ENCODE measurements at regions not wholly inside any gene's neighbourhood (a gene's known extent, or its start where the extent isn't known, plus 50 kb on each side); places are given as distances from the start of the nearest gene placed in this dataset.

DNA sequence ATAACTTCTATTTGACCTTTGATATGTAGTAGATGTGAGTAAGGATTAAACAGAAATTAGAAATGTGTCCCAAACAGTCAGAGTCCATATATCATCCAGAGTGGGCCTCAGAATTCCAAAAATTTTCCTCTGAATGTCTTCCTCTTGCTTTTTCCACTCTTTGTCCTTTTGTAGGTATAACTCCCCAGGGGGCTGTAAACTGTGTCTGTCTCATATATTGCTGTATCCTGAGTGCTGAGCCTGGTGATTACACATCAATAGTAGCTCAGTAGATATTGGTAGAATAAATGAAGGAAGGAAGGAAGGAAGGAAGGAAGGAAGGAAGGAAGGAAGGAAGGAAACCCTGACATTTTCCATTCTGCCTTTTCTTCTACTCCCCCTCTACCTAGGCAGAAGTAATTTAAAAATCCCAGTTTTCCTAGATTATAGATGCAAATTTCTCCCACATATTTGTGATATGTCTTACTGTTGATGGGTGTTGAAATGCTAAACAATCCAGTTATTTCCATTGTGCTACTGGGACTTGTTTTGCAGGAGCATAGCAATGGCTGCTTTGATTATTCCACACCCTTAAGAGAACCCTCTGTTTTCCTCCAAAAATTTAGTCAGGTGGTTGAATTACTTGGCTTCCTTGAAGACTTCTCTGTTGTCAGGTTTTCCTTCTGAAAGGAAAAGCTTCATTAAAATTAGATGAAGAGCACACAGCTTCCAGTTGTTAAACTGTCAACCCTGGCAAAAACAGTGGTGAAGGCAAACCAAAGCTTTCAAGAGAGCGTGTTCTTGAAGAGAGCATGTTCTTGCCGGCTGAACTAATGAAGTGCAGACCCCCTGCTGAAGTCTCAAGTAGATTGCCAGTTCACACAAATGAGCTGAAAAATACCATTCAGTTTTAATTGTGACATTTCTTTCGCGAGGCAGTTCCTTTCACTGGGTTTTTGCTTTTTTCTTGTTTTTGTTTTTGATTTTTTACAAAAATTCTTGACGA, 147.8 kb downstream of the KCNE4 start:
- POLR2A ChIA-PET (ENCODE audit: partially characterized antibody) = no interaction called here
- intact Hi-C loops (cut with micrococcal nuclease) = no loop called here
- no peaks in the 10 kb centered on the region for H3K36me3 ChIP-seq (ENCODE audit: insufficient read depth, low read length)

DNA sequence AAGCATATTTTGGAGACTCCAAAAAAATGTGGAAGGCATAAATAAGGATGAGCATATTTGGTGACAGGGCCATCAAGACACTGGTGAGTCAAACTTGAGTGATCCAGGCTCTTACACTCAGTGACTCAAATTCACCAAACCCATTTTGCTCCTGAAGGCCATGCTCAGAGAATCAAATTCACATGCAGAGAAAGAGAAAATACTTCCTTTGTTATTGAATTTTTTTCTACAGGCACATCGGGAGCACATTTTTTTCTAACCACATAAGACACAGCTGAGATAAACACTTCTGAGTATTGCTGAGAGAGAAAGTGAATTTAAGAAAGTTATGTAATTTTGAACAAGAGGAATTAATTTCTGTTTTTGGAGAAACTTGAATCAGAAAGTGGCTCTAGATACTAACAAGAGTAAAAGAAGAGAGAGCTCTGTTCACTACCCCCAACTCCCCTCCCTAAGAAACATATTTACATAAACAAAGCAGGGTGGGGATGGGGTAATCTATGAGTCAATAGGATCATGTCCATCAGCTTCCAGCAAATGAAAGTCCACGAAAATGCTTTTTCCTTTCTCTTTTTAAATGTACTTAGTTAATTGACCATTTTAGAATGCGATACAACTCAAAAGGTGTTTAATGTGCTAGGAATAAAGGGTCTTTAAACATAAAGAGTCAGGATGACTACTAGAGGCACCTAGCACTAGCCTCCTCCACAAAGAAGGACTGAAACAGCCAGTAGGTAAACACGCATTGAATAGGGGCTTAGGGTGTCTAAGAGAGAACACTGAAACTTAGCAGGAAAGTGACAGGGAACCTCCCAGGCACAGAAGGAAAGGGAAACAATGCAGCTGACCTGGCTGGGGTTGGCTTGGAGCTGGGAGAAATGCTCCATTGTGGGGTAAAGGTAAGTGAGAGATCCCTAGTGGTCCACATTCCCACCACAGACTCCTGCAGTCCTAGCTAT, 152.3 kb downstream of the KCNE4 start:
- Mint-ChIP-seq H3K9me3 (peaks cover 0 to 16% (median 9%) of the 10 kb centered on the region in 8 donors), H3K4me1 (no peaks in the 10 kb centered on the region), H3K27ac (no peak overlapping the region), H3K4me3 (no peak overlapping the region), H3K36me3 (no peaks in the 10 kb centered on the region), H3K27me3 (no peaks in the 10 kb centered on the region)
- Histone ChIP-seq H3K4me3 (ENCODE audit: low read length in 2 of 2) (no peak overlapping the region), H3K4me1 (ENCODE audit: insufficient read depth, low read length) (no peaks in the 10 kb centered on the region), H3K9me3 (ENCODE audit: control insufficient read depth in 1 of 2, low read length in 2 of 2) (no peaks in the 10 kb centered on the region), H3K27me3 (ENCODE audit: insufficient read depth, low read length) (no peaks in the 10 kb centered on the region), H3K36me3 (ENCODE audit: insufficient read depth, low read length) (no peaks in the 10 kb centered on the region), H3K27ac (ENCODE audit: low read depth, low read length) (no peak overlapping the region)
- CTCF ChIA-PET (ENCODE audit: partially characterized antibody) = no interaction called here
- intact Hi-C loops (cut with micrococcal nuclease) = no loop called here
- POLR2A ChIA-PET (ENCODE audit: partially characterized antibody) = no interaction called here
- DNase-seq = no peak

More for the DNA sequence above, 147.8 kb downstream of the KCNE4 start:
- Mint-ChIP-seq H3K4me1 (no peaks in the 10 kb centered on the region), H3K36me3 (no peaks in the 10 kb centered on the region), H3K27ac (no peak overlapping the region), H3K27me3 (no peaks in the 10 kb centered on the region), H3K4me3 (no peak overlapping the region), H3K9me3 (peaks cover 0 to 10% (median 3%) of the 10 kb centered on the region in 8 donors)
- Histone ChIP-seq H3K4me1 (ENCODE audit: insufficient read depth, low read length) (no peaks in the 10 kb centered on the region), H3K4me3 (ENCODE audit: low read length in 2 of 2) (no peak overlapping the region), H3K27me3 (ENCODE audit: insufficient read depth, low read length) (no peaks in the 10 kb centered on the region), H3K27ac (ENCODE audit: low read depth, low read length) (no peak overlapping the region), H3K9me3 (ENCODE audit: control insufficient read depth in 1 of 2, low read length in 2 of 2) (no peaks in the 10 kb centered on the region)
- CTCF ChIA-PET (ENCODE audit: partially characterized antibody) = no interaction called here
- no peak for DNase-seq

DNA sequence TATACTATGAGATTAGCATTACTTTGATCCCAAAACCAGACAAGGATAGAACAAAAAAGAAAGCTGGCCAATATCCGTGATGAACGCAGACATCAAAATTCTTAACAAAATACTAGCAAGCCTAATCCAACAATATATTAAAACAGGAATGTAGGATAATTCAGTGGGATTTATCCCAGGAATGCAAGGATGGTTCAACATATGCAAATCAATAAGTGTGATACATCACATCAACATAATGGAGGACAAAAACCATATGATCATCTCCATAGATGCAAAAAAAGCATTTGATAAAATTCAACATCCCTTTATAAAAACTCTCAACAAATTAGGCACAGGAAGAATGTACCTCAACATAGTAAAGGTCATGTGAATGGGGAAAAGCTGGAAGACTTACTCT, 158.5 kb downstream of the KCNE4 start:
- ChIA-PET POLR2A (ENCODE audit: partially characterized antibody) (no interaction called here), CTCF (ENCODE audit: partially characterized antibody) (no interaction called here)
- H3K36me3 ChIP-seq (ENCODE audit: insufficient read depth, low read length) = no peaks in the 10 kb centered on the region
- H3K27ac Mint-ChIP-seq = no peak overlapping the region
- no peak overlapping the region for H3K4me3 Mint-ChIP-seq
- peaks cover 0 to 2% of the 10 kb centered on the region in 2 donors for H3K27me3 Mint-ChIP-seq
- H3K4me1 Mint-ChIP-seq = no peaks in the 10 kb centered on the region
- intact Hi-C loops (cut with micrococcal nuclease) = no loop called here
- H3K27ac ChIP-seq (ENCODE audit: low read depth, low read length) = no peak overlapping the region
- H3K4me1 ChIP-seq (ENCODE audit: insufficient read depth, low read length) = no peaks in the 10 kb centered on the region
- no peaks in the 10 kb centered on the region for H3K9me3 ChIP-seq (ENCODE audit: control insufficient read depth in 1 of 2, low read length in 2 of 2)
- H3K4me3 ChIP-seq (ENCODE audit: low read length in 2 of 2) = no peak overlapping the region
- H3K27me3 ChIP-seq (ENCODE audit: insufficient read depth, low read length) = no peaks in the 10 kb centered on the region
- DNase-seq = no peak
- peaks cover 0 to 26% (median 17%) of the 10 kb centered on the region in 8 donors for H3K9me3 Mint-ChIP-seq
- no peaks in the 10 kb centered on the region for H3K36me3 Mint-ChIP-seq

DNA sequence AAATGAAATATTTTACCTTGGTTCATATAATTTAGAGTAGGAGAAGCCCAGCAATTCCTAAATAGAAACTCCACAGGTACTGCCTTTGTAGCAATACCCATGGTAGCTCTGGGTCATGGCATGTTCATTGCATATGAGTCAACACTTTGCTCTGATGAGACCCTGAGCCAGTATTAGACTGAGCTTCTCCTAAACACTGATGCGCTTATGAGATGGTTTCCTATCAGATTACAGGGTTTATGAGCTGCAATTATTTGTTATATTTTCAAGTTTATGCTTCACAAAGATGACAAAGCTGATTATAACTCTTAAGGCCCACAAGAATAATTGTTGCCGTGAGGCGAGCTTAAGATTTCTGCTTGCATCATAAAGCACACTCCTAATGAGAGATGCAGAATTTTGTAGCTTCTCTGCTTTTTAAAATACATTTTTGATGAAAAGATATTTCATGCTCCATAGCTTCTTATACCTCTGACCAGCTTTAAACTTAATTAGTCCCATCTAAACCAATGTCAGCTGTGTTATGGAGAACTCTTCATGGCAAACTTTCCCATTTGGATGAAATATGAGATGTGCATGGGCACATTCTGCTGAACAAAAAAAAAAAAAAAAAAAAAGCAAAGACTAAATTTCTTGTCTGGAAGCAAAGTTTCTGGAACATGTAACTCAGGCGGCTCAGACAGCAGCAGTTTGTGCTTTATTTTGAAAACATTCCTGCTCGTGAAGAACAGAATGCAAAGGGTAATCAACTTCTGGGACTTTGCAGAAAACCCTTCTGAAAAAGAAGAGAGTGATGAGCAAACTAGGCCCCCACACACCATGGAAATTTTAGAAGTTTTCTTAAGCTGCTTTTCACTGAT, 162.6 kb downstream of the KCNE4 start:
- DNase-seq = no peak
- CTCF ChIA-PET (ENCODE audit: partially characterized antibody) = no interaction called here
- Mint-ChIP-seq H3K4me3 (no peak overlapping the region), H3K27me3 (peaks cover 0 to 2% of the 10 kb centered on the region in 2 donors), H3K4me1 (no peaks in the 10 kb centered on the region), H3K36me3 (no peaks in the 10 kb centered on the region), H3K27ac (no peak overlapping the region), H3K9me3 (peaks cover 2 to 15% (median 9%) of the 10 kb centered on the region in 8 donors)
- H3K9me3 ChIP-seq (ENCODE audit: control insufficient read depth in 1 of 2, low read length in 2 of 2) = no peaks in the 10 kb centered on the region
- H3K36me3 ChIP-seq (ENCODE audit: insufficient read depth, low read length) = no peaks in the 10 kb centered on the region
- POLR2A ChIA-PET (ENCODE audit: partially characterized antibody) = no interaction called here
- no peak overlapping the region for H3K4me3 ChIP-seq (ENCODE audit: low read length in 2 of 2)
- H3K27ac ChIP-seq (ENCODE audit: low read depth, low read length) = no peak overlapping the region
- intact Hi-C loops (cut with micrococcal nuclease) = no loop called here
- H3K27me3 ChIP-seq (ENCODE audit: insufficient read depth, low read length) = no peaks in the 10 kb centered on the region
- H3K4me1 ChIP-seq (ENCODE audit: insufficient read depth, low read length) = no peaks in the 10 kb centered on the region

DNA sequence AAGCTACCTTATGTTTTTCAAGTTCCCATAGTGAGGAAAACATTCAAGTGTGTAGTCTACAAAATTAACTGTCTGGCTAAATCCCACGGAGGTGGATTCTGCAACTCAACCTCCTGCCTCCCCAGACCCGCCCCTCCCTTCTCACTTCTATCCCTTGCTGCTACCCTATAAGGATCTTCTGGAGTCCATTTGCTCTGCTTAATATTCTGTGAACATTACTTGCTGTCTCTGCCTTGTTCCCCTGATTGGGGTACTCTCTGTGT, 163.2 kb downstream of the KCNE4 start:
- peaks cover 0 to 4% of the 10 kb centered on the region in 2 donors for H3K27me3 Mint-ChIP-seq
- DNase-seq = no peak
- Histone ChIP-seq H3K4me1 (ENCODE audit: insufficient read depth, low read length) (no peaks in the 10 kb centered on the region), H3K9me3 (ENCODE audit: control insufficient read depth in 1 of 2, low read length in 2 of 2) (no peaks in the 10 kb centered on the region), H3K4me3 (ENCODE audit: low read length in 2 of 2) (no peak overlapping the region), H3K36me3 (ENCODE audit: insufficient read depth, low read length) (no peaks in the 10 kb centered on the region), H3K27ac (ENCODE audit: low read depth, low read length) (no peak overlapping the region), H3K27me3 (ENCODE audit: insufficient read depth, low read length) (no peaks in the 10 kb centered on the region)
- ChIA-PET POLR2A (ENCODE audit: partially characterized antibody) (no interaction called here), CTCF (ENCODE audit: partially characterized antibody) (no interaction called here)
- H3K36me3 Mint-ChIP-seq = no peaks in the 10 kb centered on the region
- no peak overlapping the region for H3K4me3 Mint-ChIP-seq
- no peak overlapping the region for H3K27ac Mint-ChIP-seq
- no peaks in the 10 kb centered on the region for H3K4me1 Mint-ChIP-seq
- intact Hi-C loops (cut with micrococcal nuclease) = no loop called here
- peaks cover 1 to 9% (median 5%) of the 10 kb centered on the region in 8 donors for H3K9me3 Mint-ChIP-seq

DNA sequence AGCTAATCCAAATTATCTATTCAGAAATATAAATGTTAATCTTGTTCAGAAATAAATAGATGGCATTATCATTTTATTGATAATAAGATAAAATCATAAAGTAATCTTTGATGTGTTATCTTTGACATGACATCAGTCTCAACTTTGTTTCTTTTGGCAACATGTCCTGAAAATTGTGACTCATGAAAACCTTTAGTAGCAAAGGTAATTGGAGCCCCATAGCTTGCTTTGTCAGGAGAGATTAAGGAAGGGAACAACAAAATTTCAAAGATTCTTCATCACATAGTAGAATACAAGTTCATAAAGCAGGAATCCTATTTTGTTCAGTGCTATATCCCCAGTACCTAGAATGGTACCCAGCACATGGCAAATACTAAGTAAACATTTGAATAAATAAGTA, 165.4 kb downstream of the KCNE4 start:
- CTCF ChIA-PET (ENCODE audit: partially characterized antibody) = no interaction called here
- Histone ChIP-seq H3K4me3 (ENCODE audit: low read length in 2 of 2) (no peak overlapping the region), H3K27me3 (ENCODE audit: insufficient read depth, low read length) (no peaks in the 10 kb centered on the region), H3K4me1 (ENCODE audit: insufficient read depth, low read length) (no peaks in the 10 kb centered on the region), H3K36me3 (ENCODE audit: insufficient read depth, low read length) (no peaks in the 10 kb centered on the region), H3K9me3 (ENCODE audit: control insufficient read depth in 1 of 2, low read length in 2 of 2) (no peaks in the 10 kb centered on the region), H3K27ac (ENCODE audit: low read depth, low read length) (no peak overlapping the region)
- intact Hi-C loops (cut with micrococcal nuclease) = no loop called here
- no peaks in the 10 kb centered on the region for H3K4me1 Mint-ChIP-seq
- H3K36me3 Mint-ChIP-seq = no peaks in the 10 kb centered on the region
- H3K27me3 Mint-ChIP-seq = peaks cover 0 to 4% of the 10 kb centered on the region in 2 donors
- H3K27ac Mint-ChIP-seq = no peak overlapping the region
- H3K4me3 Mint-ChIP-seq = no peak overlapping the region
- no peak for DNase-seq
- peaks cover 0 to 3% (median 0%) of the 10 kb centered on the region in 8 donors for H3K9me3 Mint-ChIP-seq
- POLR2A ChIA-PET (ENCODE audit: partially characterized antibody) = no interaction called here
